Pancreas (tissue), 10 donors: ENCODE measurements at regions not wholly inside any gene's neighbourhood (a gene's known extent, or its start where the extent isn't known, plus 50 kb on each side); places are given as distances from the start of the nearest gene placed in this dataset.

Experiments
- ATAC-seq, 4 donors: fragments of 200-7000 bp; cut with Tn5 transposase; one replicate each; pipeline versions ENCODE4 v1.8.0 to v1.9.1; 2020; ENCODE audit warnings: mild to moderate bottlenecking in 4 of 4, moderate library complexity in 4 of 4
- DNase-seq, 6 donors: peaks; one replicate each; pipeline ENCODE4 v3.0.0-alpha.2; 2020
- FAIRE-seq: peaks from 2 replicates; lab custom pipeline; 2012; peaks lifted over from hg19 to GRCh38; lab: Jason Lieb, UNC
- H3K27ac ChIP-seq, 4 donors: fragments of 200-600 bp; sonication (generic); 1 replicate in 3 of 4; 2 replicates in 1 of 4; pipeline versions ENCODE4 v1.5.0 to v1.8.0; 2020
- H3K27me3 ChIP-seq, 4 donors: fragments of 200-600 bp; one replicate each; pipeline ENCODE4 v1.8.0; 2021
- H3K36me3 ChIP-seq, 3 donors: fragments of 200-600 bp; sonication (generic) in 1 of 3; one replicate each; pipeline versions ENCODE4 v1.5.0 to v1.8.0; 2020 to 2021
- H3K4me1 ChIP-seq, 3 donors: fragments of 200-600 bp; one replicate each; pipeline ENCODE4 v1.8.0; 2021
- H3K4me3 ChIP-seq, 4 donors: fragments of 200-600 bp; sonication (generic) in 2 of 4; one replicate each; pipeline versions ENCODE4 v1.5.0 to v1.8.0; 2020 to 2021
- H3K9me3 ChIP-seq, 4 donors: fragments of 200-600 bp; one replicate each; pipeline ENCODE4 v1.8.0; 2021
- WGBS, 2 donors: extraction: QIAGEN DNeasy Blood & Tissue Kit; methylation state at CpG; one replicate each; pipeline ENCODE4 v1.1.7; 2013; 5-methylcytosine and 5-hydroxymethylcytosine counted together
- intact Hi-C, 3 donors: fragments of 100-400 bp; cut with DNase I; formaldehyde crosslinking; loops; one replicate each; pipeline versions ENCODE4 v1.11.1 to v1.14.2; 2022
- TF ChIP-seq, protein P1 (sequence below), 4 donors: fragments of 200-600 bp; sonication (generic) in 3 of 4; IDR thresholded peaks; one replicate each; pipeline versions ENCODE4 v1.5.0 to v1.8.0; 2021; ENCODE audit warnings: antibody characterized with exemption in 4 of 4
- donor health status: healthy with polysubstance abuse.
- donor health status: DM: no; HTN: no; CAD: no; lungs with moderate emphysema.
- donor health status: DM: no; HTN: no; CAD: no.
- donor health status: control.
- donor health status: control.
- donor health status: Bipolar disorder and iron deficiency.
- donor health status: DM: yes; HTN: yes; CAD: no.
- donor health status: DM: no; HTN: no; CAD: no.
- donor health status: DM: no; HTN: no; CAD: no.
- donor health status: DM: yes; HTN: yes; CAD: no.

GRCh38 chr3:102181175-102181920, 253.5 kb upstream of the ZPLD1 start:
- DNase-seq: peak in 2 of 6 donors; percentile 17 to 31
- TF ChIP-seq, protein P1, sequence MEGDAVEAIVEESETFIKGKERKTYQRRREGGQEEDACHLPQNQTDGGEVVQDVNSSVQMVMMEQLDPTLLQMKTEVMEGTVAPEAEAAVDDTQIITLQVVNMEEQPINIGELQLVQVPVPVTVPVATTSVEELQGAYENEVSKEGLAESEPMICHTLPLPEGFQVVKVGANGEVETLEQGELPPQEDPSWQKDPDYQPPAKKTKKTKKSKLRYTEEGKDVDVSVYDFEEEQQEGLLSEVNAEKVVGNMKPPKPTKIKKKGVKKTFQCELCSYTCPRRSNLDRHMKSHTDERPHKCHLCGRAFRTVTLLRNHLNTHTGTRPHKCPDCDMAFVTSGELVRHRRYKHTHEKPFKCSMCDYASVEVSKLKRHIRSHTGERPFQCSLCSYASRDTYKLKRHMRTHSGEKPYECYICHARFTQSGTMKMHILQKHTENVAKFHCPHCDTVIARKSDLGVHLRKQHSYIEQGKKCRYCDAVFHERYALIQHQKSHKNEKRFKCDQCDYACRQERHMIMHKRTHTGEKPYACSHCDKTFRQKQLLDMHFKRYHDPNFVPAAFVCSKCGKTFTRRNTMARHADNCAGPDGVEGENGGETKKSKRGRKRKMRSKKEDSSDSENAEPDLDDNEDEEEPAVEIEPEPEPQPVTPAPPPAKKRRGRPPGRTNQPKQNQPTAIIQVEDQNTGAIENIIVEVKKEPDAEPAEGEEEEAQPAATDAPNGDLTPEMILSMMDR (IDR thresholded peaks at IDR 0.05): no peak
- no peaks in the 10 kb centered on the region for H3K9me3 ChIP-seq
- no peaks in the 10 kb centered on the region for H3K36me3 ChIP-seq
- intact Hi-C loops: loop anchor here in 1 of 3 donors (10.0 kb wide), 1 partner anchor 327 kb away; no protein-coding TSS in a partner anchor
- peaks cover 28 to 54% (median 50%) of the 10 kb centered on the region in 3 donors for H3K4me1 ChIP-seq
- 48 to 52% methylated on average over 4 of the region's 4 CpGs for WGBS, 2 donors
- ATAC-seq: peak; percentile 59 to 70 (median 66)
- FAIRE-seq: no peak
- H3K27me3 ChIP-seq: no peaks in the 10 kb centered on the region
- peak overlapping the region in 3 of 4 donors; percentile 53 to 80 (median 80) for H3K27ac ChIP-seq
- no peak overlapping the region for H3K4me3 ChIP-seq

- peaks cover 28 to 54% (median 50%) of the 10 kb centered on the region in 3 donors for H3K4me1 ChIP-seq
- TF ChIP-seq, protein P1 (IDR thresholded peaks at IDR 0.05): no peak
- no peaks in the 10 kb centered on the region for H3K27me3 ChIP-seq
- peak; percentile 67 to 81 (median 76) for ATAC-seq
- 8 to 11% methylated on average over 5 of the region's 5 CpGs for WGBS, 2 donors
- H3K36me3 ChIP-seq: no peaks in the 10 kb centered on the region
- intact Hi-C loops: loop anchor here in 1 of 3 donors (10.0 kb wide), 1 partner anchor 327 kb away; no protein-coding TSS in a partner anchor
- H3K9me3 ChIP-seq: no peaks in the 10 kb centered on the region
- FAIRE-seq: no peak
- peak in 3 of 6 donors; percentile 51 to 79 (median 72) for DNase-seq
- peak overlapping the region; percentile 43 to 80 (median 66) for H3K27ac ChIP-seq
- no peak overlapping the region for H3K4me3 ChIP-seq
These were observed 252.7 kb upstream of the ZPLD1 start for GRCh38 chr3:102182162-102182561.

DNA sequence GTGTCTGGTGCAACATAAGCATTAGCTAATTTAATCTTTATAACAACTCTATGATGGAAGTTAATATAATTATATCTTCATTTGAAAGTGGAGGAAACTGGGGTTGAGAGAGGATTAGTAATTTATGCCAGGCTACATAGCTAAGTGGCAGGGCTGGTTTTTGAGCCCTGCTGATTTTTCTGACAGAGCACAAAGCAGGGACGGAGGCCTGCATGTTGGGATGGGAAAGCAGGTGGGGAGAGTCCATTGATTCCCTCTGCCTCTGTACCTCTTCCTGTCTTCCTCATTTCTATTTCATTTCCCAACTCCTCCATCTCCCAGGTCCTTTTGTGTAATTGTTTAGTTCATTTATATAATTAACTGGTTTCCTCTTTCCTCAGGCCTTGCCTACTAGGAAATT, 251.6 kb upstream of the ZPLD1 start:
- DNase-seq (no peak), FAIRE-seq (no peak), ATAC-seq (no peak)
- TF ChIP-seq, protein P1 (IDR thresholded peaks at IDR 0.05): no peak
- 47 to 76% methylated on average over 1 of the region's 1 CpG for WGBS, 2 donors
- no peak overlapping the region for H3K4me3 ChIP-seq
- intact Hi-C loops: loop anchor here in 1 of 3 donors (10.0 kb wide), 1 partner anchor 328 kb away; no protein-coding TSS in a partner anchor
- no peaks in the 10 kb centered on the region for H3K36me3 ChIP-seq
- H3K9me3 ChIP-seq: no peaks in the 10 kb centered on the region
- H3K27ac ChIP-seq: peak overlapping the region in 3 of 4 donors; percentile 53 to 80 (median 80)
- H3K4me1 ChIP-seq: peaks cover 28 to 54% (median 50%) of the 10 kb centered on the region in 3 donors
- H3K27me3 ChIP-seq: no peaks in the 10 kb centered on the region

GRCh38 chr3:102183623-102184022, 251.2 kb upstream of the ZPLD1 start:
- no peaks in the 10 kb centered on the region for H3K36me3 ChIP-seq
- TF ChIP-seq, protein P1 (IDR thresholded peaks at IDR 0.05): no peak
- ATAC-seq (no peak), DNase-seq (no peak), FAIRE-seq (no peak)
- H3K9me3 ChIP-seq: no peaks in the 10 kb centered on the region
- H3K4me1 ChIP-seq: peaks cover 28 to 50% (median 49%) of the 10 kb centered on the region in 3 donors
- WGBS, 2 donors: 93 to 97% methylated on average over 1 of the region's 1 CpG
- intact Hi-C loops: loop anchor here in 1 of 3 donors (10.0 kb wide), 1 partner anchor 329 kb away; no protein-coding TSS in a partner anchor
- peak overlapping the region in 2 of 4 donors; percentile 80 for H3K27ac ChIP-seq
- no peak overlapping the region for H3K4me3 ChIP-seq
- no peaks in the 10 kb centered on the region for H3K27me3 ChIP-seq
